ENCODE measurements at regions not wholly inside any gene's neighbourhood (a gene's known extent, or its start where the extent isn't known, plus 50 kb on each side); places are given as distances from the start of the nearest gene placed in this dataset.

- TF ChIP-seq CTCF (IDR thresholded peaks at IDR 0.05): no peak
- H3K27me3 ChIP-seq: no peaks in the 10 kb centered on the region
- no peaks in the 10 kb centered on the region for H3K36me3 ChIP-seq
- ATAC-seq (no peak), DNase-seq (no peak)
- intact Hi-C loops (cut with DNase I): no loop called here
- WGBS, 2 donors: 79 to 81% methylated on average over 5 of the region's 5 CpGs
- H3K27ac ChIP-seq: no peak overlapping the region
- H3K4me1 ChIP-seq: no peaks in the 10 kb centered on the region
- H3K4me3 ChIP-seq: no peak overlapping the region
- no peaks in the 10 kb centered on the region for H3K9me3 ChIP-seq
Observed at GRCh38 chr2:15047184-15047583, 414.7 kb downstream of the LRATD1 start.

GRCh38 chr2:15048000-15048399 lies 415.5 kb downstream of the LRATD1 start:
- no peaks in the 10 kb centered on the region for H3K36me3 ChIP-seq
- DNase-seq (no peak), ATAC-seq (no peak)
- WGBS, 2 donors: 92 to 94% methylated on average over 6 of the region's 6 CpGs
- H3K9me3 ChIP-seq: no peaks in the 10 kb centered on the region
- H3K27me3 ChIP-seq: no peaks in the 10 kb centered on the region
- no peaks in the 10 kb centered on the region for H3K4me1 ChIP-seq
- no peak overlapping the region for H3K4me3 ChIP-seq
- TF ChIP-seq CTCF (IDR thresholded peaks at IDR 0.05): no peak
- H3K27ac ChIP-seq: no peak overlapping the region
- intact Hi-C loops (cut with DNase I): no loop called here

GRCh38 chr2:15049096-15049993 lies 416.8 kb downstream of the LRATD1 start:
- H3K36me3 ChIP-seq: no peaks in the 10 kb centered on the region
- no peaks in the 10 kb centered on the region for H3K9me3 ChIP-seq
- DNase-seq (no peak), ATAC-seq (no peak)
- no peak overlapping the region for H3K4me3 ChIP-seq
- WGBS, 2 donors: 81 to 85% methylated on average over 14 of the region's 14 CpGs
- H3K27me3 ChIP-seq: peaks cover 0 to 3% (median 0%) of the 10 kb centered on the region in 7 donors
- no peak for TF ChIP-seq CTCF (IDR thresholded peaks at IDR 0.05)
- no peaks in the 10 kb centered on the region for H3K4me1 ChIP-seq
- intact Hi-C loops (cut with DNase I): no loop called here
- H3K27ac ChIP-seq: no peak overlapping the region

GRCh38 chr2:15050483-15050882 lies 418.0 kb downstream of the LRATD1 start:
- Histone ChIP-seq H3K9me3 (no peaks in the 10 kb centered on the region), H3K27me3 (peaks cover 0 to 7% (median 0%) of the 10 kb centered on the region in 7 donors), H3K27ac (no peak overlapping the region), H3K36me3 (no peaks in the 10 kb centered on the region), H3K4me1 (no peaks in the 10 kb centered on the region), H3K4me3 (no peak overlapping the region)
- ATAC-seq (no peak), DNase-seq (no peak)
- WGBS, 2 donors: 53 to 57% methylated on average over 4 of the region's 4 CpGs
- intact Hi-C loops (cut with DNase I): no loop called here
- TF ChIP-seq CTCF (IDR thresholded peaks at IDR 0.05): no peak
